ENCODE measurements at regions not wholly inside any gene's neighbourhood (a gene's known extent, or its start where the extent isn't known, plus 50 kb on each side); places are given as distances from the start of the nearest gene placed in this dataset.
"Not testable (repeated sequence)": the region's sequence is repeated elsewhere in the genome, so short reads cannot be mapped to it uniquely, and the experiment has no call there.

DNA sequence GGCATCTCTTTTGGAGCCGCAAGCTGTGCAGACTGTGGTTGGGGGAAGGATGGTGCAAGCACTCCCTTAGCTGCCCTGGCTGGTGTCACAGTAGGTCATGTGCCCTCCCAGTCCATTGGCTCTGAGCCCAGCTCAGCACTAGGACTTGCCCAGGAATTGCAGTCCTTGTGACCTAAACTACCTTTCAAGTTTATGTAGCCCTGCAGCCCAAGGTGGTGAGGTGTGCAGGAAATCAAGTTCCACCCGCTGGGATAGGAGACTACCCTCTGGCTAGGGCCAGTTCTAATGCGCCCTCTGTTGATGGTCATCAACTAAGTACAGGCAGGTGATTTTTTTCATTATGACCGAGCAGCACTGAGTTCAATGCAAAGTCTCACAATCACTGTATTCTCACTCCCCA is 335.2 kb downstream of the UBE2NL start:
- Histone ChIP-seq H3K4me1 (ENCODE audit: control insufficient read depth in 1 of 2, insufficient read depth in 2 of 2, low read length in 2 of 2) (no peaks in the 10 kb centered on the region), H3K27ac (ENCODE audit: low read depth, low read length) (no peak overlapping the region), H3K79me2 (ENCODE audit: insufficient read depth, low read length) (no peaks in the 10 kb centered on the region), H3K27me3 (ENCODE audit: insufficient read depth, low read length) (no peaks in the 10 kb centered on the region), H4K20me1 (ENCODE audit: insufficient read depth) (no peaks in the 10 kb centered on the region), H3K4me2 (ENCODE audit: low read length) (no peak overlapping the region), H2AFZ (ENCODE audit: low read depth, low read length, poor library complexity, severe bottlenecking) (no peak overlapping the region), H3K4me3 (replicated peaks in 1 of 2; ENCODE audit: low read depth in 1 of 2, low read length in 2 of 2) (no peak overlapping the region), H3K9ac (ENCODE audit: low read length) (no peak overlapping the region), H3K36me3 (ENCODE audit: control insufficient read depth in 1 of 2, insufficient read depth in 2 of 2, low read length in 2 of 2) (no peaks in the 10 kb centered on the region), H3K9me3 (ENCODE audit: control insufficient read depth in 1 of 2, insufficient read depth in 1 of 2, low read depth in 1 of 2, low read length in 2 of 2) (no peaks in the 10 kb centered on the region), H3K9me2 (ENCODE audit: insufficient read depth) (no peaks in the 10 kb centered on the region)
- DNase-seq (ENCODE audit: low read depth, low spot score) (no peak), ATAC-seq (no peak)
- TF ChIP-seq EGR1 (IDR thresholded peaks at IDR 0.05; ENCODE audit: low read depth): no peak
- no peak for TF ChIP-seq EZH2phosphoT487 (IDR thresholded peaks at IDR 0.05; ENCODE audit: borderline replicate concordance)
- no peak for TF ChIP-seq RAD21 (IDR thresholded peaks at IDR 0.05; ENCODE audit: low read depth)
- TF ChIP-seq FOSL1 (IDR thresholded peaks at IDR 0.05; ENCODE audit: low read depth): no peak
- TF ChIP-seq SRF (IDR thresholded peaks at IDR 0.05; ENCODE audit: low read depth): no peak
- TF ChIP-seq ZFX (IDR thresholded peaks at IDR 0.05): no peak
- TF ChIP-seq, protein P1, sequence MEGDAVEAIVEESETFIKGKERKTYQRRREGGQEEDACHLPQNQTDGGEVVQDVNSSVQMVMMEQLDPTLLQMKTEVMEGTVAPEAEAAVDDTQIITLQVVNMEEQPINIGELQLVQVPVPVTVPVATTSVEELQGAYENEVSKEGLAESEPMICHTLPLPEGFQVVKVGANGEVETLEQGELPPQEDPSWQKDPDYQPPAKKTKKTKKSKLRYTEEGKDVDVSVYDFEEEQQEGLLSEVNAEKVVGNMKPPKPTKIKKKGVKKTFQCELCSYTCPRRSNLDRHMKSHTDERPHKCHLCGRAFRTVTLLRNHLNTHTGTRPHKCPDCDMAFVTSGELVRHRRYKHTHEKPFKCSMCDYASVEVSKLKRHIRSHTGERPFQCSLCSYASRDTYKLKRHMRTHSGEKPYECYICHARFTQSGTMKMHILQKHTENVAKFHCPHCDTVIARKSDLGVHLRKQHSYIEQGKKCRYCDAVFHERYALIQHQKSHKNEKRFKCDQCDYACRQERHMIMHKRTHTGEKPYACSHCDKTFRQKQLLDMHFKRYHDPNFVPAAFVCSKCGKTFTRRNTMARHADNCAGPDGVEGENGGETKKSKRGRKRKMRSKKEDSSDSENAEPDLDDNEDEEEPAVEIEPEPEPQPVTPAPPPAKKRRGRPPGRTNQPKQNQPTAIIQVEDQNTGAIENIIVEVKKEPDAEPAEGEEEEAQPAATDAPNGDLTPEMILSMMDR (IDR thresholded peaks at IDR 0.05 in 2 of 3, conservative IDR thresholded peaks at IDR 0.05 in 1 of 3; ENCODE audit: borderline replicate concordance in 1 of 3, insufficient read depth in 1 of 3, low read depth in 2 of 3, low read length in 2 of 3): no peak
- TF ChIP-seq YY1 (IDR thresholded peaks at IDR 0.05; ENCODE audit: extremely low read depth, insufficient replicate concordance, low read depth, low read length): no peak
- intact Hi-C loops (cut with micrococcal nuclease): no loop called here
- POLR2A ChIA-PET: no interaction called here
- CTCF ChIA-PET: no interaction called here
- RAD21 ChIA-PET (ENCODE audit: low non-redundant PET in 1 of 2, low total read pairs in 2 of 2, uncharacterized antibody in 2 of 2, unreplicated experiment in 2 of 2): no interaction called here
- no TSS peak for BruUV-seq (replicated peaks)

DNA sequence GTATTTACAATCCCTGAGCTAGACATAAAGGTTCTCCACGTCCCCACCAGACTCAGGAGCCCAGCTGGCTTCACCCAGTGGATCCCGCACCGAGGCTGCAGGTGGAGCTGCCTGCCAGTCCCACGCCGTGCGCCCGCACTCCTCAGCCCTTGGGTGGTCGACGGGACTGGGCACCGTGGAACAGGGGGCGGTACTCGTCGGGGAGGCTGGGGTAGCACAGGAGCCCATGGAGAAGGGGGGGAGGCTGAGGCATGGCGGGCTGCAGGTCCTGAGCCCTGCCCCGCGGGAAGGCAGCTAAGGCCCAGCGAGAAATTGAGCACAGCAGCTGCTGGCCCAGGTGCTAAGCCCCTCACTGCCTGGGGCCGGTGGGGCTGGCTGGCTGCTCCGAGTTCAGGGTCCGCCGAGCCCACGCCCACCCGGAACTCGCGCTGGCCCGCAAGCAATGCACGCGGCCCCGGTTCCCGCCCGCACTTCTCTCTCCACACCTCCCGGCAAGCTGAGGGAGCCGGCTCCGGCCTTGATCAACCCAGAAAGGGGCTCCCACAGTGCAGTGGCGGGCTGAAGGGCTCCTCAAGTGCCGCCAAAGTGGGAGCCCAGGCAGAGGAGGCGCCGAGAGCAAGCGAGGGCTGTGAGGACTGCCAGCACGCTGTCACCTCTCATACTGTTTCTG is 347.4 kb downstream of the UBE2NL start:
- H3K9me3 ChIP-seq (ENCODE audit: control insufficient read depth in 1 of 2, insufficient read depth in 1 of 2, low read depth in 1 of 2, low read length in 2 of 2); intact Hi-C loops (cut with micrococcal nuclease); H3K9ac ChIP-seq (ENCODE audit: low read length); H3K4me3 ChIP-seq (replicated peaks in 1 of 2; ENCODE audit: low read depth in 1 of 2, low read length in 2 of 2); H3K9me2 ChIP-seq (ENCODE audit: insufficient read depth); DNase-seq (ENCODE audit: low read depth, low spot score); H3K4me2 ChIP-seq (ENCODE audit: low read length); H3K27ac ChIP-seq (ENCODE audit: low read depth, low read length); RAD21 ChIA-PET (ENCODE audit: low non-redundant PET in 1 of 2, low total read pairs in 2 of 2, uncharacterized antibody in 2 of 2, unreplicated experiment in 2 of 2); BruUV-seq (replicated peaks); POLR2A ChIA-PET; H3K36me3 ChIP-seq (ENCODE audit: control insufficient read depth in 1 of 2, insufficient read depth in 2 of 2, low read length in 2 of 2); H3K79me2 ChIP-seq (ENCODE audit: insufficient read depth, low read length); H4K20me1 ChIP-seq (ENCODE audit: insufficient read depth); H3K27me3 ChIP-seq (ENCODE audit: insufficient read depth, low read length); ATAC-seq; CTCF ChIA-PET; H2AFZ ChIP-seq (ENCODE audit: low read depth, low read length, poor library complexity, severe bottlenecking); H3K4me1 ChIP-seq (ENCODE audit: control insufficient read depth in 1 of 2, insufficient read depth in 2 of 2, low read length in 2 of 2): not testable (repeated sequence)
